HG02678 (cell line): ENCODE measurements at regions not wholly inside any gene's neighbourhood (a gene's known extent, or its start where the extent isn't known, plus 50 kb on each side); places are given as distances from the start of the nearest gene placed in this dataset.

Source experiments
- ATAC-seq: cut with Tn5 transposase; IDR thresholded peaks from one replicate; pipeline ENCODE4 v1.9.1; 2021; ENCODE audit warnings: mild to moderate bottlenecking, moderate library complexity; ENCODE audit not compliant: unreplicated experiment

DNA sequence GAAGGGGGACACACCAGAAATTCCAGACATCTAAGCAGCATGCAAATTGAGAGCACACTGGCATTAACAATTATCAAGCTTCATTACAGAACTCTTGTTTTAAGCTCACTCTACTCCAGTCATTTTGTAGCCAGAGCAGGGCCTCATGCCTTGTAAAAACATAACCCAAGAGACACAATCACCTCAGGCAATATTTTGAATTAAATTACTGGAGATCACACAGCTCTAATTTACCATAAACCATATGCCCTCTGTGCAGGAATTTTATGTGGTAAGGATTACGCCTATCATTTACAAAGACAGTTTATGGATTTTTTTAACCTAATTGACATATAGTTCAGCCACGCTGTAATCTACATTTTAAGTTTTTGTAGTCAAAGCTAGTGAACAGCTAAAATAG lies 414.1 kb upstream of the DDI1 start:
- ATAC-seq, result no peak

DNA sequence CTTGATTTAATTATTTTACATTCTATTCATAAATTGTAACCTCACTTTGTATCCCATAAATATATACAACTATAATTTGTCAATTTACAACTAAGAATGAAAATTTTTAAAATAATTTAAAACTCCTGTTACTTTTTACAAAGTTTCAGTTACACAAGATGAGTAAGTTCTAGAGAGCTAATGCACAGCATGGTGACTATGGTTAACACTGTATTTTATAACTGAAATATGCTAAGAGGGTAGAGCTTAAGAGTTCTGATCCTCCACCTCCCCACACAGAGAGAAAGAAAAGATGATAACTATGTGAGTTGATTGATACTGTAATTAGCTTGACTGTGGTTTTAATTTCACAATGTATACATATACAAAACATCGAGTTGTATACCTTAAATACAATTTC lies 412.5 kb upstream of the DDI1 start:
- no peak for ATAC-seq

DNA sequence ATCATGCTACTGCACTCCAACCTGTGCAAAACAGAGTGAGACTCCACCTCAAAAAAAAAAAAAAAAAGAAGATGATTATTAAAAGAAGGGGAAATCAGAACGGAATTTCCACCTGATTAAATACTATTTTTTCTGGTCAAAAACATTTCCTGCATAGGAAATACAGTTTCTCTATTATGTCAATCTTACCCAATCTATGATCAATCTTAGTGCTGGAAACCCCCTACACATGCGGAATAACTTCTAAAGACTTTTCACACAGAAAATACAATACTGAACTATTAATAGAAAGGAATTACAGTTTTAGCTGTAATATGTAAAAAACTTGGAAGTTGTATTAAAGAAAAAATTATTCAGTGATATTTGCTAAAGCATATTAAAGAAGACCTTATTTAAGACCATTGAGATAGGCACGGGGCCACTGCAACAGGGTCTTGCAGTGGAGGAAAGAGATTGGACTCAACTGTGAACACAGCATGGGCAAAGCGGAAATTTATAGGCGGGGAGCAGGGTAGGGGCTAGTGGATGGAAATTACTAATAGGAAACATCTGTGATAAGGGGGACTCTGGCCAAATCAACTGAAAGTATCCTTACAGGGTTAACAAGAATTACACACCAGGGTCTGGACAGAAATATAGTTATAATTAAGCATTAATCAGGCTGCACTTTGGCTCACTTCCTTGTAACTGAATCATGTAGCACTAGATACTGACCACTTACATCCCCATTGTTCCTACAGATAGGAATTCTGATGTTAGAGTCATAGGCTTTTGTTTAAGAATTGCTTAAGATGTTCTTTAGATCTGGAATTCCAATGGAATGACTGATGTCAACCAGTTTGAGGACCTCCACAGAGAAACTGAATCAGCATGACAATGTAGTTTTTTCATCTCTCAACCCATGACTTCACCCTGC lies 411.5 kb upstream of the DDI1 start:
- no peak for ATAC-seq

DNA sequence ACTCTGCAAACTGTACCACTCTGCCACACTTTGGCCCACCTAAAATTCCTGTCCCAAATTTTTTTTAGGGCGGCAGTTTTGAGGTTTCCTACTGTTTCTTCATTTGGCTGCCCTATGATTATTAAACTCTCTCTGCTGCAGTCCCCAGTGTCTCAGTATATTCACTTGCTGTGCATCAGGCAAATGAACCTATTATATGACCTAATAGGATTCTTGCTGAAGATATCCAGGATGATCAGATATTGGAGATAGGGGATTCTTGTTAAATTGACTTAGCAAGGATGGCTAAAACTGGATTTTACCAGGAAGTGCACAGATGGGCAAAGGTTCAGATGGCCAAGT lies 410.8 kb upstream of the DDI1 start:
- no peak for ATAC-seq

DNA sequence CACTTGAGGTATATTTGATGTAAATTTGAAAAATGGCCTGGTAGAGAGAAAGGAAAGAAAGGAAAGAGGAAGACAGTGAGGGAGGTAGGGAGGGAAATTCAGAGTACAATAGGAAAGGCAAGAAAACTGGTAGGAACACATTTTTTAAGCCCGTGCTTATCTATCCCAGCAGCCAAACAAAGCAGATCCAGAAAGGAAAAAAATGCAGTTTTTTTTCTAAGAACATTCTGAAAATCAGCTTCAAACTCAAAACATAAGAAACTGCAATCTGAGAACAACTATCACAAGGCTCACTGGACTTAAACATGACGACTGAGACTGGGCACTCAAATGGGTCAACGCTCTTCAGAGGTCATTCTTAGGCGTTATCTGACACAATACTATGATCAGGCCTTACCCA lies 408.3 kb upstream of the DDI1 start:
- no peak for ATAC-seq

DNA sequence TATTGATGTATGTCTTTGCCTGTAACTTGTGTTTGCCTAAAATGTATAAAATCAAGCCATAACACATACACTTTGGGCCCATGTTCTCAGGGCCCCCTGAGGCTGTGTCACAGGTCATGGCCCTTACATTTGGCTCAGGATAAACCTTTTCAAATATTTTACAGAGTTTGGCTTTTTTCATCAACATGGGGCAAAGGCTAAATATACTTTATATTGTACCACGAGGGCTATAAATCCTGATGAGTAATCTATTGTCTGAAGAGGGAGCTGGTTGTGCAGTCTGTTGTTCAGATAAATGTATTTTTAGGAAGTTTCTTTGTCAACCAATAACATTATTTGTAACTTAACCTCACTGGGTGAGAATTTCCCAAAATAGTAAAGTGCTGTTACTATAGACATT lies 404.6 kb upstream of the DDI1 start:
- no peak for ATAC-seq

DNA sequence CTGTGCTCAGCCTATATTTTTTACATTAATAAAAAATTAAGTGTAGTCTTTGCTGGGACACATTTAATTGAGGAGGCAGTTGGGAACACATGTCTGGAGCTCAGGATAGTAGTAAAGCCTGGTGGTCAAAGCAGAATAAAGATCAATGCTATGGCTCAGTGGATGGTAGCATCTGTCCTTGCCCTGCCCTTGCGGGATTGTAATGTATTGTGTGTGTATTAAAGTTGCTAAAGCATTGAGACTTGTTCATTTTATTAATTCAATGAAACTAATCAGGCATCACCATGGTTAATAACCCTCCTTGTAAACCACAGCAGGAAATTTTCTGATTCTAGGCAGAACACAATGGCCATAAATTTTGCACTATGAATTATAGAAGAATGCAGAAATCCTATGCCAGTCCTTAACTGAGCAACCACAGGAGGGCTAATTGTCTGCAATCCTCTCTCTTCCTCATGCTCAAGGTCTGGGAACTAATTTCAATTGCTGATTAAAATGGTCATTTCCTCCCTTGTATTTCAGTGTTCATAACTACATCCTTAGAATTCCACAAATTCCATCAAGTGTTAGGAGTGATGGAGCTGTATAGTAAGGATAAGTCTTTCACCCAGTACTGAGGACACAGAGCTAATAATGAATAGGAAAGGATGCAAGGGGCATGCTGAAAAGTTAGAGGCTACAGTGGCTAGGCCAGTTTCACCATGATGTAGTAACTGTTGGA lies 403.2 kb upstream of the DDI1 start:
- no peak for ATAC-seq

DNA sequence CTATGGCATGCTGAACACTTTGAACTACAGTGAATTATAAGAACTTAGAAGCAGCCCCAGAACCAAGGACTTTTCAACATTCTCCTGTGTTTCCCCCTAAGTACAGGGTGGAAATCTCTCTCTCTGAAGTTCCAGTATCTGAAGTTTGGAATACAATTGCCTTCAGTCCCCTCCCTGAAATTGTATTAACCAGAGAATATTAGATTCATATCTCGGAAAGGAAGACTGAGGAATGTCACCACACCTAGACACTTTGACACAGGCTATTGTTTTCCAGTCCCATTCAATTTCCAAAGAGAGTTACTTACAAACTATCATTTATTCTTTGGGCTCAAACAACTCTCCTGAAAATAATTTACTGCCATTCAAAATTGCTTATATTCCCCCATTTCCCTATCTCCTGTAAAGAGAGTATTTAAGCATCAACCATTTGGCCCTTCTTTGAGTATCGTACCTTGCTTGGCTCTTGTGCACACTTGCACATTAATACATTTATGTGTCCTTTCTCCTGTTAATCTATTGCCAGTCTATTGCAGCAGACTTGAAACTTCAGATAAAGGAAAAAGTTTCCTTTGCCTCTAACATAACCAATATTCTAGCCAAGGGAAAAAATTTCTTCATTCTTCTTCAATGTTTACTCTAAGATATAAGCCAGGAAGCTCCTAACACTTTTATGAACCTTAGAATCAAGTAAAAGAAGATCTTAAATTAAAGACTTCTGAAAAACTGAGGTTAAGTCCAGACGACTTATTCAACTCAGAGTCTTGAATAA lies 402.4 kb upstream of the DDI1 start:
- no peak for ATAC-seq

DNA sequence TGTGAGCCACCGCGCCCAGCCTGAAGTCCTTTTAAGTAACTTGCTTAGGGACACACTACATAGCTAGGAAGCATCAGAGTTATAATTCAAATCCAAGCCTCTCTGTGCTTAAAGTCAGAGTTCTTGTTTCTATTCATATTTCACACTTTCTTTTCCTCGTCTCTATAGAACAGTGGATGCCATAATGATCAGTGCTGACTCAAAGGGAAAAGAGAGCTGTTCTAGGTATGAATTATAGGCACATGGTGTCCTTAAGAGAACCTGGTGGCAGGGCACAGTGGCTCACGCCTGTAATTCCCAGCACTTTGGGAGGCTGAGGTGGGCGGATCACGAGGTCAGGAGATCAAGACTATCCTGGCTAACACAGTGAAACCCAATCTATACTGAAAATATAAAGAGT lies 400.2 kb upstream of the DDI1 start:
- ATAC-seq, result no peak

DNA sequence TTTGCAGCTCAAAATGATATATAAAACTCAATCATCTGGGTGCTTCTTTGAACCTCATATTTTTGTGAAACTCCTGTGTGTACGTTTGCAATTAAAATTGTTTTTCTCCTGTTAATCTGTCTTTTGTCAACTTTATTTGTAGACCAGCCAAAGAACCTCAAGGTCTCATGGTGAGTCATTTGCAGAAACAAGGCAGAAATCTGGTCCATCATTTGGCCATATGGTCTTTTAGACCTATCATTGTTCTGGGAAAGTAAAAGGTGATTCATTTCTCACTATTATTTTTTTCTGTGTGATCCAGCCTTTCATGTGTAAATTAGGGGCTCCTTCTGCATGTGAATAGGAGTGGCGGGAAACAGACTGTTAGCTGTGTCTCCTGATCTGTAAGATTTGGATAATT lies 399.1 kb upstream of the DDI1 start:
- ATAC-seq, result no peak

DNA sequence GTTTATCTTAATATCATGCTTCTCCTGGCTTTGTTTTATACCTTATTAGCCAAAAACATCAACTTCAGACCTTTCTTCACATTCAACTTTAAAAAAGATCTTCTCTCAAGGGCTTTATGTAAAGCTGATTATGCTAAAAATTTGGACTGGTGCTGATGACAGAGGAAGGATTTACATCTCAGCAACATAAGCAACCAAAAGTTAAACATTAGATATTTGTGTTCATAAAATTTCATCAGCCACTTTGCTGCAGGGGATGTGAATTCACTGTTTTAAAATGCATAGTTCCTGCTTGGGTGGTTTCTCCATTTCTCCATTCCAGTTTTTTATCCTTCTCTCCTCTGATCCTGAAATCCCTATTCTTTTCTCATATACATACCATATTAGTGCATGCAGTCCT lies 398.6 kb upstream of the DDI1 start:
- ATAC-seq, result no peak

DNA sequence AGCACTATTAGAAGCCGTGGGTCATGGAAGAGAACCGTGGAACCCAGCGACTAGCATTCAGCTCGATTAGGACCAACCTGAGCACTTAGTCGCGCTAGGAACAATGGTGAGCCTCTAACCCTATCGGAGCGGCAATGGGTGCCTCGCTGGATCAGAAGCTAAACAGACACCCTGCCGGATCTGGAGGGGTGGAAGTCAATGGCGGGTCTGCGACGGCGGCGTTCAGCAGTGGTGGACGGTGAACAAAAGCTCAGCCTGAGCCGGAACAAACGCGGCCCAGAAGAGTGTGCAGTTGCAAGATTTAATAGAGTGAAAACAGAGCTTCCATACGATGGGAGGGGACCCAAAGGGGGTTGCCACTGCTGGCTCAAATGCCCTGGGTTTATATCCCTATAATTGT lies 391.8 kb upstream of the DDI1 start:
- no peak for ATAC-seq

DNA sequence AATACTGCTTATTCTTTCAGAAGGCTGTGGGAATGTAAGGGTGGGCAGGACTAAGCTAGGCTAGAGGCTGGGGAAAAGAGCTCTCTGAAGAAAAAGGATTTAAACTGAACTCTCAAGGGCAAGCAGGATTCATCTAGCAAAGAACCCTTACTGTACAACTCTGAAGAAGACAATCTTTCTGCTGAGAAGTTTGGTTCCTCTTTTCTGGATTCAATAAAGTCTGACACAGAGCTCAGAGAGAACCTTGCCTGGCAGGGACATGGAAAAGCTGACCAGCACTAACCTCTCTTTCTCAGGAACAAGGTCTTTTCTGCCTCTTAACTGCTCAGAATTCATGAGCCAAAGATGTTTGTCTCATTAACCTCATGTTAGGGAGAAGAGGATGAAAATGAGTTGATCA lies 388.4 kb upstream of the DDI1 start:
- ATAC-seq, result no peak

DNA sequence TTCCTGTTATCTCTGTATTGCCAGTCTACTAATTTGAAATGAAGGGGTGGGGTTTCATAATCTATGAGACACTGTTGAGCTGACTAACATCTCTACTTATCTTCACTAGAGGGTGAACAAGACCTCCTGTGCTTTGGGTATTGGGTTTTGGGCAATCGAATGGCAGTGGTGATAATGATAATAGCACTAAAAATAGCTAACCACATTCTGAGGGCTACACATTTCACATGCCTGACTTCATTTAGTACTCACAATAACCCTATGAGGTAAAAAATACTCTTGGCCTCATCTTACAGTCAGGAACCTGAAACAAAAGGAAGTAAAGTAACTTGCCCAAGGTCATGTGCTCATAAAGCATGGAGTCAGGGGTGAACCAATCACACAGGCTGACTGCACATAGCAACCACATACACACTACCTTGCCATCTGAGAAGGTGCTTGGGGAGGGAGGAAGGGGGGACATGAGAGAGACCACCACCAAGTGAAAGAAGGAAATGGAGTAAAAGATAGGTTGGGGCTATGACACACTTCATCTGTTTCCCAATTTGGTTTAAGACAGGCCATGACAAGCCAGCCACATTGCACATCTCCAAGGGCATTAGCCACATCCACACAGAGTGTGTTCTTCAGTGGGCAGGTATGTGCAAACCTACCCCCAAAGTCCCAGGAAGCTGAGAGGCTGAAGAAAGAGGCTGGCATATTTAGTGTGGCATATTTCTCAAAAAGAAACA lies 387.6 kb upstream of the DDI1 start:
- ATAC-seq, result no peak

DNA sequence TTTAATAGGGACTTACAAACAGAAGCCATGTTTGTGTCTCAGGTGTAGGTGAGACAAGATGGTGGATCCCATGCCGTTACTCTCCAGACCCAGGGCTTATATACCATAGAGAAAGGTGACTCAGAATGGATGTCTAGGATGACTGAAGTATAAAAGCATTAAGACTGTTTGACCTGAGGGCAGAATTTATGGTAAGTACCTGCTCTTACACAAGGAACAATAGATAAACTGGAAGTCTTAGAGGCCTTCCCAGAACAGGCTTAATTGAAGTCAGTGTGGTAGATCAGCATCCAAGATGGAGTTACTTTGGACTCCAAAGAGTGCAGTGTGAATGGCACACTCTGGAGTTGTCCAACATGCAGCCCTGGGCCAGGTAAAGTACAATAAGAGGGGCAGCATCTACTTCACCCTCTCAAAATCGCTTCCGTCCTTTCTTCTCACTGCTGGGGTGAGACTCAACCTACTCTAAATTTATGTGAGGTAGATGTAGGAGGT lies 387.0 kb upstream of the DDI1 start:
- no peak for ATAC-seq

DNA sequence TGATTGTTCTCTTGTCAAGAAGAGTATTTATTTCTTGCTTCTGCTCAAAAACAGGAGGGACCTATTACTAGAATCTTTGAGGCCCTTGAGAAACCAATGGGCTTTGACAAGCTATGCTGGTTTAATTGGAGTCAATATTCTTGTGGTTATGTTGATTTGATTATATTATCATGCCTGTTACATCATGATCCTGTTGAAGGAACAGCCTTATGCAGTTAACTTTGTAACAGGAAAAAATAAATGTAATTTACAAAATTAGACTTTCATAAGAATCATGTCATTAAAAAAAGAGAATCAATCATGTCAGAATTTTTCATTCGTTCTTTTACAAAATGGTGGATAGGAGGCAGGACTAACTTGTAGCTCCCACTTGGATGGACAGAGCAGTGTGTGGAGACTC lies 386.1 kb upstream of the DDI1 start:
- no peak for ATAC-seq

DNA sequence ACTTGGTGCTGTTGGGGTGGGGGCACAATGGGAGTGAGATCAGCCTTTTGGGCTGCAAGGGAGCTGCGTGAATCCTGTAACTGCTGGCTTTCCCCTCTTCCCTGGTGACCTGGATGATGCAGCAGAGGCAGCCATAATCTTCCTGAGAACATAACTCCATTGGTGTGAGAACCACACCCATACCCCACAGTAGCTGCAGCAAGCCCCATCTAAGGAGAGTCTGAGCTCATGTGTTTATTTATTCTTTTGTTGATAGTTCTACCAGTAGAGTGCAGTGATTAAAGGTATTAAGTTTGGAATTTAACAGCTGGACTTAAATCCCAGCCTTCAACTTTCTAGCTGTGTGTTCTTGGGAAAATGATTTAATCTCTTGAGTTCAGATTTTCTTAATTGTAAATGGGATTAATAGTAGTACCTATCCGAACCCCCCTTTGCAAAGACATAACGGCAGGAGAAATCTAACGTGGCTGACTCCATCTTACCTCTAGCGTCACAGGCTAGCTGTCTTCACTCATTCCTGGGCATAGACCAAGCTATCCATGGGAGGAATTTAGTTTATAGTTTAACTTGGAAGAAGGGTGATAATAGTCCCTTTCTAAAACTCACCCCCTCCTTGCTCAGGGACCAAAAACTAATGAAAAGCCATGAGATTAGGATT lies 385.0 kb upstream of the DDI1 start:
- ATAC-seq, result no peak

DNA sequence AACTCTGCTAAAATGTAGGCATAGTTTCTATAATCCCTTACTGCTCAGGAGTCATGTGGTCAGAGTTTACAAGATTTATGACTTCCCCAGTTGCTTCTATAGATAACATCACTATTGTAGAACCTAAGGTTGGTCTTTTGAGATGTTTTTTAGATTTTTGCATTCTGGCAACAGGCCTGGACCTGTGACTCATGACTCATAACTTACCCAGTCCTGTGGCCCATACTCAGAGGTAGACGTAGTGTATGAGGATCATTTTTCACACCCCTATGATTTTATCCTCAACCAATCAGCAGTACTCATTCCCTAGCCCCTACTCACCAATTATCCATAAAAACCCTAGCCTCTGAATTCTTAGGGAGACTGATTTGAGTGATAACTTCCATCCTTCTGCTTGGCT lies 384.4 kb upstream of the DDI1 start:
- no peak for ATAC-seq

DNA sequence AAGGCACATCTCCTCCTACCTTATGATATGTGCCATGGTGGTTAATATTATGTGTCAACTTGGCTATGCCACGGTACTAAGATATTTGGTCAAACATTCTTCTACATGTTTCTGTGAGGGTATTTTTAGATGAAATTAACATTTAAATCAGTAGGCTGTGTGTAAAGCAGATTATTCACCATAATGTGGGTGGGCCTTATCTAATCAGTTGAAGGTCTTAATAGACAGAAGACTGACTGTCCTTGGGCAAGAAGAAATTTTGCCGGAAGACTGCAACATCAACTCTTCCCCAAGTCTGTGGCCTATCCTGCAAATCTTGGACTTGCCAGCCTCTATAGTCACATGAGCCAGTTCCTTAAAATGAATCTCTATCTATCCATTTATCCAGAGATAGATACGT lies 380.1 kb upstream of the DDI1 start:
- no peak for ATAC-seq

DNA sequence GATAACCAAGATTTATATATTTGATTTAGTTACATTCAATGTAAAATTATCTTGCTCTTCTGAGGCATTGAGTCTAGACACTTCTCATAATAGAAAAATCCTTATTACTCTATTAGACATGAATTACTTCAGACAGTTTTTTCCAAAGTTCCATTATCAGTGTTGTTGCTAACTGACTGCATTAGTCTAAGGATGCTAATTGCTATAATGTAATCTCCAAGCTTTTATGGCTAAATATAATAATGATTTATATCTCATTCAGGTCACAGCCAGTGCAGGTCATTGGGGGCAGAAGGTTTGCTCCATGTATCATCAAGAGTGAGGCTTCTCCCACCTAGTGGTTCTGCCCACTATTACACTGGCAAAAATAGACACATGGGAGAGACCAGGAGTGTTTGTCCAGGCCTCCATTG lies 377.2 kb upstream of the DDI1 start:
- no peak for ATAC-seq
